ENCODE measurements at regions not wholly inside any gene's neighbourhood (a gene's known extent, or its start where the extent isn't known, plus 50 kb on each side); places are given as distances from the start of the nearest gene placed in this dataset.

GRCh38 chr5:68155940-68156339 is 59.6 kb upstream of the PIK3R1 start:
- TF ChIP-seq CTCF (optimal IDR thresholded peaks at IDR 0.05 in 1 of 3, IDR thresholded peaks at IDR 0.05 in 1 of 3, conservative IDR thresholded peaks at IDR 0.05 in 1 of 3; ENCODE audit: extremely low read depth in 1 of 3, insufficient read depth in 2 of 3, low read length in 3 of 3) (no peak), EZH2 (IDR thresholded peaks at IDR 0.05; ENCODE audit: low read length) (no peak)
